Osteocyte (in vitro differentiated cells): ENCODE measurements at regions not wholly inside any gene's neighbourhood (a gene's known extent, or its start where the extent isn't known, plus 50 kb on each side); places are given as distances from the start of the nearest gene placed in this dataset. TPM values are rescaled to one million over a fixed set of nuclear protein-coding genes. Genes with fewer than 3 reads are reported as not detected.

Experiments used
- DNase-seq: peaks from one replicate; pipeline ENCODE4 v3.0.0; 2021; ENCODE audit warnings: mixed read lengths; ENCODE audit not compliant: unreplicated experiment; ENCODE audit errors: extremely low spot score
- H3K27ac Mint-ChIP-seq: one replicate; pipeline ENCODE4 v1.8.0; 2021; ENCODE audit warnings: mild to moderate bottlenecking, mixed read lengths; ENCODE audit not compliant: unreplicated experiment
- H3K27me3 Mint-ChIP-seq: one replicate; pipeline ENCODE4 v1.8.0; 2021; ENCODE audit warnings: mixed read lengths; ENCODE audit not compliant: unreplicated experiment
- H3K36me3 Mint-ChIP-seq: one replicate; pipeline ENCODE4 v1.8.0; 2021; ENCODE audit warnings: mixed read lengths; ENCODE audit not compliant: unreplicated experiment
- H3K4me1 Mint-ChIP-seq: one replicate; pipeline ENCODE4 v1.8.0; 2021; ENCODE audit warnings: mixed read lengths; ENCODE audit not compliant: unreplicated experiment
- H3K4me3 Mint-ChIP-seq: one replicate; pipeline ENCODE4 v1.8.0; 2021; ENCODE audit warnings: mild to moderate bottlenecking, moderate library complexity, mixed read lengths; ENCODE audit not compliant: unreplicated experiment
- H3K9me3 Mint-ChIP-seq: one replicate; pipeline ENCODE4 v1.8.0; 2021; ENCODE audit warnings: mixed read lengths; ENCODE audit not compliant: unreplicated experiment
- microRNA-seq: library from miRNA; unstranded; fragments of <30 nt; microRNA quantifications from one replicate; pipeline ENCODE4 v1.1.0, GENCODE V29; 2020; ENCODE audit not compliant: unreplicated experiment
- TF ChIP-seq, protein P1 (sequence below): fragments of 200-600 bp; sonication (generic); IDR thresholded peaks from 2 replicates; pipeline ENCODE4 v1.5.0; 2021; ENCODE audit warnings: antibody characterized with exemption, mild to moderate bottlenecking, moderate library complexity

DNA sequence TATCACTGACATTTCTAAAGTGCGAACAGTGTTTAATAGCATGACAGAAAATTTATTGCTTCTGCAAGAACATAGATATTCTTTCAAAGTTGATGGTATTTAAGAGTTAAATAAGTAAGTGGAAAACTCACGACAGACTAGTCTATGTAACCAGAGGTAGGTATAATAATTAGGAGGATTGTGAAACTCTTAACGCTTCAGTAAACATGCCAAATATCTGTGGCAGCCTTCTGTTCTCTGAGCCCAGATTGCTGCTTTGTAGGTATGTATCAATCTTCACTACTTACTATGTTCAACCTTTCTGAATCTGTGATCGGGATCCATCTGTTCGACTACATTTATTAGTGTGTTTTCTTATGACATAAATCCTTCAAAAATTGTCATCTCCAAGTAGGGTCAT, 53.6 kb upstream of the SPANXB1 start:
- H3K9me3 Mint-ChIP-seq: peaks cover 11% of the 10 kb centered on the region
- no peaks in the 10 kb centered on the region for H3K4me1 Mint-ChIP-seq
- no peaks in the 10 kb centered on the region for H3K27me3 Mint-ChIP-seq
- TF ChIP-seq, protein P1, sequence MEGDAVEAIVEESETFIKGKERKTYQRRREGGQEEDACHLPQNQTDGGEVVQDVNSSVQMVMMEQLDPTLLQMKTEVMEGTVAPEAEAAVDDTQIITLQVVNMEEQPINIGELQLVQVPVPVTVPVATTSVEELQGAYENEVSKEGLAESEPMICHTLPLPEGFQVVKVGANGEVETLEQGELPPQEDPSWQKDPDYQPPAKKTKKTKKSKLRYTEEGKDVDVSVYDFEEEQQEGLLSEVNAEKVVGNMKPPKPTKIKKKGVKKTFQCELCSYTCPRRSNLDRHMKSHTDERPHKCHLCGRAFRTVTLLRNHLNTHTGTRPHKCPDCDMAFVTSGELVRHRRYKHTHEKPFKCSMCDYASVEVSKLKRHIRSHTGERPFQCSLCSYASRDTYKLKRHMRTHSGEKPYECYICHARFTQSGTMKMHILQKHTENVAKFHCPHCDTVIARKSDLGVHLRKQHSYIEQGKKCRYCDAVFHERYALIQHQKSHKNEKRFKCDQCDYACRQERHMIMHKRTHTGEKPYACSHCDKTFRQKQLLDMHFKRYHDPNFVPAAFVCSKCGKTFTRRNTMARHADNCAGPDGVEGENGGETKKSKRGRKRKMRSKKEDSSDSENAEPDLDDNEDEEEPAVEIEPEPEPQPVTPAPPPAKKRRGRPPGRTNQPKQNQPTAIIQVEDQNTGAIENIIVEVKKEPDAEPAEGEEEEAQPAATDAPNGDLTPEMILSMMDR: no peak
- H3K36me3 Mint-ChIP-seq: no peaks in the 10 kb centered on the region
- no peak overlapping the region for H3K4me3 Mint-ChIP-seq
- H3K27ac Mint-ChIP-seq: no peak overlapping the region
- DNase-seq: no peak

DNA sequence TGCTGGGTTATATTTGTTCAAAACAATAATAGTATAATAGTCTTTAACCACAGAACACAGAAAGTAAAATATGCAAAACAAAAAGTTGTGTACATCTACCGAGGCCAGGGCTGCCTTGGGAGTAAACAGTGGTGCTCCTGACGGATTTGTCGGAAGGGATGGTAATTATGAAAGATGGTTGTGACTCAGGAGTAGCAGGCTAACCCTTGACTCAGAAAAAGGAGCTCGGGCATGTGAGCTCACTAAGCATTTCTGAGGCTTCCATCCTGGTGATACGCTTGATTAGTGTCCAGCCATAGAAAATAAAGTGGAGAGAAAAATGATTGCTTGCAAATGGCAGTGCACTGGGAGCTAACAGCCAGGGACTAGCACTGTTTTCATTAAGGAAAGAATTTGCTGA, 53.2 kb upstream of the SPANXB1 start:
- H3K4me1 Mint-ChIP-seq: no peaks in the 10 kb centered on the region
- H3K36me3 Mint-ChIP-seq: no peaks in the 10 kb centered on the region
- TF ChIP-seq, protein P1: no peak
- H3K9me3 Mint-ChIP-seq: peaks cover 13% of the 10 kb centered on the region
- H3K27ac Mint-ChIP-seq: no peak overlapping the region
- H3K27me3 Mint-ChIP-seq: no peaks in the 10 kb centered on the region
- no peak for DNase-seq
- H3K4me3 Mint-ChIP-seq: no peak overlapping the region

Small RNAs in the stretch of these regions (microRNA-seq; reads per million reads assigned to microRNA genes)
- not detected for gene MIR320D2
